ENCODE measurements at regions not wholly inside any gene's neighbourhood (a gene's known extent, or its start where the extent isn't known, plus 50 kb on each side); places are given as distances from the start of the nearest gene placed in this dataset.

- Histone ChIP-seq H2AFZ (ENCODE audit: low read length) (no peak overlapping the region), H3K9me3 (ENCODE audit: low read length) (no peaks in the 10 kb centered on the region), H3K79me2 (ENCODE audit: insufficient read depth, low read length) (no peaks in the 10 kb centered on the region), H3K27me3 (ENCODE audit: control insufficient read depth in 1 of 2, insufficient read depth in 2 of 2, low read length in 2 of 2) (no peaks in the 10 kb centered on the region), H3K9ac (ENCODE audit: insufficient read depth, low read depth, low read length) (no peak overlapping the region), H3K36me3 (replicated peaks in 1 of 2; ENCODE audit: control insufficient read depth in 1 of 2, insufficient read depth in 2 of 2, low read length in 2 of 2) (no peaks in the 10 kb centered on the region), H4K20me1 (ENCODE audit: insufficient read depth, low read length) (no peaks in the 10 kb centered on the region), H3K4me3 (replicated peaks in 1 of 3; ENCODE audit: insufficient read depth in 1 of 3, low read depth in 2 of 3, low read length in 3 of 3) (no peak overlapping the region), H3K27ac (ENCODE audit: extremely low read length, insufficient read depth, low read length) (peak overlapping the region; percentile 42), H3K4me2 (ENCODE audit: low read depth, low read length) (no peak overlapping the region), H3K4me1 (ENCODE audit: insufficient read depth, low read length) (peaks cover 40% of the 10 kb centered on the region)
- CTCF ChIA-PET (ENCODE audit: low intra/inter-chr PET ratio, low total read pairs) = no interaction called here
- TF ChIP-seq PAX8 (CRISPR knock-in tag; IDR thresholded peaks at IDR 0.05; ENCODE audit: borderline replicate concordance) (no peak), SMAD9 (CRISPR knock-in tag; IDR thresholded peaks at IDR 0.05) (no peak), PLSCR1 (CRISPR knock-in tag; IDR thresholded peaks at IDR 0.05; ENCODE audit: borderline replicate concordance) (no peak), MAFF (IDR thresholded peaks at IDR 0.05; ENCODE audit: low read depth, low read length) (peak; percentile 82), ZNF484 (CRISPR knock-in tag; IDR thresholded peaks at IDR 0.05; ENCODE audit: borderline replicate concordance, low read depth) (no peak), ZNF34 (CRISPR knock-in tag; IDR thresholded peaks at IDR 0.05; ENCODE audit: borderline replicate concordance) (no peak), FOXO4 (CRISPR knock-in tag; conservative IDR thresholded peaks at IDR 0.05) (no peak), TAF1 (CRISPR knock-in tag; IDR thresholded peaks at IDR 0.05) (no peak), SNAPC5 (CRISPR knock-in tag; IDR thresholded peaks at IDR 0.05; ENCODE audit: borderline replicate concordance) (no peak), SAP130 (CRISPR knock-in tag; IDR thresholded peaks at IDR 0.05; ENCODE audit: low read depth) (no peak), MAFK (conservative IDR thresholded peaks at IDR 0.05 in 1 of 2, IDR thresholded peaks at IDR 0.05 in 1 of 2; ENCODE audit: low read length in 2 of 2) (peak; percentile 88 to 89), SIX4 (CRISPR knock-in tag; IDR thresholded peaks at IDR 0.05) (no peak), NFE2 (CRISPR knock-in tag; IDR thresholded peaks at IDR 0.05) (no peak), NFE2L2 (IDR thresholded peaks at IDR 0.05; ENCODE audit: low read length) (peak; percentile 89), ZNF569 (CRISPR knock-in tag; IDR thresholded peaks at IDR 0.05; ENCODE audit: borderline replicate concordance) (no peak), ZMAT3 (CRISPR knock-in tag; conservative IDR thresholded peaks at IDR 0.05) (no peak)
- TF ChIP-seq, protein P1, sequence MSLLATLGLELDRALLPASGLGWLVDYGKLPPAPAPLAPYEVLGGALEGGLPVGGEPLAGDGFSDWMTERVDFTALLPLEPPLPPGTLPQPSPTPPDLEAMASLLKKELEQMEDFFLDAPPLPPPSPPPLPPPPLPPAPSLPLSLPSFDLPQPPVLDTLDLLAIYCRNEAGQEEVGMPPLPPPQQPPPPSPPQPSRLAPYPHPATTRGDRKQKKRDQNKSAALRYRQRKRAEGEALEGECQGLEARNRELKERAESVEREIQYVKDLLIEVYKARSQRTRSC (CRISPR knock-in tag; IDR thresholded peaks at IDR 0.05; ENCODE audit: low read depth) = no peak
- TF ChIP-seq, protein P2, sequence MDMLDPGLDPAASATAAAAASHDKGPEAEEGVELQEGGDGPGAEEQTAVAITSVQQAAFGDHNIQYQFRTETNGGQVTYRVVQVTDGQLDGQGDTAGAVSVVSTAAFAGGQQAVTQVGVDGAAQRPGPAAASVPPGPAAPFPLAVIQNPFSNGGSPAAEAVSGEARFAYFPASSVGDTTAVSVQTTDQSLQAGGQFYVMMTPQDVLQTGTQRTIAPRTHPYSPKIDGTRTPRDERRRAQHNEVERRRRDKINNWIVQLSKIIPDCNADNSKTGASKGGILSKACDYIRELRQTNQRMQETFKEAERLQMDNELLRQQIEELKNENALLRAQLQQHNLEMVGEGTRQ (IDR thresholded peaks at IDR 0.05; ENCODE audit: low read depth, low read length) = no peak
- TF ChIP-seq, protein P2 (CRISPR knock-in tag; IDR thresholded peaks at IDR 0.05; ENCODE audit: borderline replicate concordance) = no peak
- TF ChIP-seq, protein P3, sequence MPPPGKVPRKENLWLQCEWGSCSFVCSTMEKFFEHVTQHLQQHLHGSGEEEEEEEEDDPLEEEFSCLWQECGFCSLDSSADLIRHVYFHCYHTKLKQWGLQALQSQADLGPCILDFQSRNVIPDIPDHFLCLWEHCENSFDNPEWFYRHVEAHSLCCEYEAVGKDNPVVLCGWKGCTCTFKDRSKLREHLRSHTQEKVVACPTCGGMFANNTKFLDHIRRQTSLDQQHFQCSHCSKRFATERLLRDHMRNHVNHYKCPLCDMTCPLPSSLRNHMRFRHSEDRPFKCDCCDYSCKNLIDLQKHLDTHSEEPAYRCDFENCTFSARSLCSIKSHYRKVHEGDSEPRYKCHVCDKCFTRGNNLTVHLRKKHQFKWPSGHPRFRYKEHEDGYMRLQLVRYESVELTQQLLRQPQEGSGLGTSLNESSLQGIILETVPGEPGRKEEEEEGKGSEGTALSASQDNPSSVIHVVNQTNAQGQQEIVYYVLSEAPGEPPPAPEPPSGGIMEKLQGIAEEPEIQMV (CRISPR knock-in tag; IDR thresholded peaks at IDR 0.05; ENCODE audit: low read depth) = no peak
- in situ Hi-C loops (cut with HindIII; ENCODE audit: extremely low pct_ligation_motif_present, low pct_unique_long_range_greater_than_20kb) (no loop called here), intact Hi-C loops (cut with micrococcal nuclease; ENCODE audit: unreplicated experiment) (loop anchor here (5.0 kb wide), 1 partner anchor 81 kb away; no protein-coding TSS in a partner anchor)
- DNase-seq (ENCODE audit: low spot score) (no peak), FAIRE-seq (no peak), ATAC-seq (no peak)
- no TSS peak for BruUV-seq (replicated peaks)
- POLR2A ChIA-PET = interaction anchor here (1.2 kb wide), 1 partner anchor 22 kb away, joined by 4 read pairs; no protein-coding TSS in a partner anchor
- 90% methylated on average over 5 of the region's 5 CpGs for WGBS (ENCODE audit: low lambda C conversion rate)
These were observed 78.3 kb upstream of the C15orf39 start for GRCh38 chr15:75123395-75123794.

Data from HepG2 (cell line).